Fibroblast of the conjunctiva (primary cell): ENCODE measurements at regions not wholly inside any gene's neighbourhood (a gene's known extent, or its start where the extent isn't known, plus 50 kb on each side); places are given as distances from the start of the nearest gene placed in this dataset.

Experiments
- DNase-seq: peaks from one replicate; pipeline ENCODE4 v3.0.0-alpha.2; 2010; ENCODE audit warnings: low read depth

DNA sequence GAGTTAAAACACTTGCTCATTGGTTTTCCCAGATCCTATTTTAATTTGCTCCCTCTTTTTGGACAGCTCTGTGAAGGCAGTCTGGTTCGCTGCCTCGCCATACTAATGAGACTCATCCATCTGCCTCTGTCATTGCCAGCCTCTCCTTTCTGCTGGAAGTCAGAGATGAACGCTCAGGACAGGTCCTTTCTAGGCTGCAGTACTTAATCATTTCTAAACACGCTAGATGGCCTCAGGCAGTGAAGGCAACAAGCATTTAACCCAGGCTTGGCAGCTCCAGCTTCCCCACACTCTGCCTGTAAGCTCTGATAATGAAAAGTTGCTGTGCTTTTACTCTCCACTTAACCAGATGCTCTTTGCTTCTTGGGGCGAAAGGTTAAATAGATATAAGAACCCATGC, 286.7 kb upstream of the POU3F2 start:
- DNase-seq, result no peak

DNA sequence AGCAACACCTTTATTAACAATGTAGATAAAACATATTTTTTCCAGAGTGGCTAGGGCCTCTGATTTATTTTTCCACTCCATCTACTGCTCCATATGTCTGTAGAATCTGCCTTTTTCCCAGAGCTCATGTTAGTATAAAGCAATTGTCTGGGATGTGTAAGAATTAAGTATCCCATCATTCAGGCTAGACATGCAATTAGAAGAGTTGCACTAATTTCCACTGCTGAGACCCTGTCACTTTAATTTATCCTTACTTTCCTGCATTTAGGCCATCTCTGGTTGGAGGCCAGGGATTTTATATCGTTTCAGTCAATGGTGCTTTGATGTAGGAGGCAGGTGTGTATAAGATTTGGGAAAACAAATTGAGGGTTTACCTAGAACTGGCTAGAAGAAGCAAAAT, 286.1 kb upstream of the POU3F2 start:
- no peak for DNase-seq

DNA sequence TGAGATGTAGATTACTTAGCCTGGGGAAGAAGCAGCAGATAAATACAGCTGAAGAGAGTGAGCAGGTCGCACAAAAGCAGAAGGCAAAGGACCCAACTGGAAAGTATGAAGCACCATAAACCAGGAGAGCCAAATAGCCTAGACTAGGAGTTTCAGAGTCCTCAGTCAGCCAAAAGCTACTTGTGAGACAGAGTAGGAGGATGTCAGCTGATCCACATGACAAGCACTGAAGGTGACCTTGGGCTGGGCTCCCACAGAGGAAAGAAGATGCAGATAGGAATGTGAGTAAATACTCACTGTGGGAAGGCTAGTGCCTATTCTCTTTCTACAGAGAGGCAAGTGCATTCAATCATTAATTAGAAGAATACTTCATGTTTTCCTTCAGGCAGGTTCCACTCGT, 274.0 kb upstream of the POU3F2 start:
- DNase-seq, result no peak

DNA sequence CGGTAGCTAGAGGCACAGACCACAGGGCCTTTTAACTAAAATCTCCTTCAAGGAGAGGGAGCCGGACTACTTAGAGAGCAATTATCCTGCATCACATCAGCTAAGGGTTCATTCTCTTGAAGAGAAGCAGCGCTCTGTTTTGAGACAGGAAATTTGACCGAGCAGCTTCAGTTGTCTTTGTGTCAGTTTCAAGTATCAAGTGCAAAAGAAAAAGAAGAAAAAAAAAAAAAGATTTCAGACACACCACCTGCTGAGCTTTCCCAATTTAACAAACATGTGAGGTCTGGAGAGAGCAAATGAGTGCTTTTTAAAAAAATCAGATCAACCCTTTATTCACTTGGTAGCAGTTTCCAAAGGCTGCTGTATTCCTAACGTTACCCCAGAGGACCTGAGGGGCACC, 273.5 kb upstream of the POU3F2 start:
- no peak for DNase-seq

DNA sequence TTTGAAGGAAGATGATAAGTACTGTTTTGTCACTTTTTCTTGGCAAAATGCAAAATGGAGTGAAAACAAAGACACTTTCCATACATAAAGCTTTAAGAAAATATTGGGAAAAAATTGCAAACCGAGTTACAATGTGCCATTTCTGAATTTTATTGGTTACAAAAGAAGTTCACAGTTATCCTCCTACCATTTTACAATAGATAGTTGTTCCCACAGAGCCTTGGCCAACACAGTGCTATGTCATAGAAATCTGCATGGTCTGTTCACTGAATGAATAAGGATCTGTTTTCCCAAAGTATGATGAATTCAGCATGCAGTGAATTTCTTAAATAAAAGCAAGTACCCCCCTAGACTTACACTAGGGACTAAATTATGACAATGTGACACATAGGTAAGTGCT, 268.2 kb upstream of the POU3F2 start:
- no peak for DNase-seq

DNA sequence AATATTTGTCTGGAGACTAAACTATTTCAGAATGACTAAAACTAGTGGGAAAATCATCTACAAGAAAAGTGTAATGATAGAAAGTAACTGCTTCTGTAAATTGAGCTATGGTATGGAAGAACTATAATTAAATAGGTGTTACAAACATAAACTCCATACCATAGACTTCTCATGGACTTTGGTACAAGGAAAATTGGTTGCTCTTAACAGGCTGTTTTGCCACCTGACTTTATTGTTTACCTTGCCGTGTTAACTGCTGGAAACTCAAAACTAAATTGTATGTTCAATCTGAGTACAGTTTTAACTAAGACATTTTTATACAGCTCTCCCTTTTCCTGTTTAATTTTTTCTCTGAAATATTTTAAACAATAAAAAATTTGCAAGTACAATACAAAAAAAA, 261.8 kb upstream of the POU3F2 start:
- DNase-seq, result no peak

DNA sequence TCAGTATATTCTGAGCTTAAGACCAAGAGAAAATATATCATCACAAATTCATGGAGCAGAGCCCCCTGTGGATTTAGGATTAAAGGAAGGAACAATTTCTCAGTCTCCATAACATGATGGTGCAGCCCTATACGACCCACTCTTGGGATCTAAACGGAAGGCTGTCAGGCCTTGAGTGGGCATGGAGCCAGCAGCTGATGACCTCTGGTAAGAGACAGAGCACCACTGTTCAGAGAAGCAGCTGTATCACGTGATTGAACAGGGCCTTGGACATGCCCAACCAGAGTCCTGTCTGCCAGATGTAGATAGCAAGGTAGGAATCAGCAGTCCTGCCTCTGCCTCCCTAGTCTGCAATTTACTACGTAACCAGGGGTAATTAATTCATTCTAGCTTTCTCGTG, 259.4 kb upstream of the POU3F2 start:
- no peak for DNase-seq

DNA sequence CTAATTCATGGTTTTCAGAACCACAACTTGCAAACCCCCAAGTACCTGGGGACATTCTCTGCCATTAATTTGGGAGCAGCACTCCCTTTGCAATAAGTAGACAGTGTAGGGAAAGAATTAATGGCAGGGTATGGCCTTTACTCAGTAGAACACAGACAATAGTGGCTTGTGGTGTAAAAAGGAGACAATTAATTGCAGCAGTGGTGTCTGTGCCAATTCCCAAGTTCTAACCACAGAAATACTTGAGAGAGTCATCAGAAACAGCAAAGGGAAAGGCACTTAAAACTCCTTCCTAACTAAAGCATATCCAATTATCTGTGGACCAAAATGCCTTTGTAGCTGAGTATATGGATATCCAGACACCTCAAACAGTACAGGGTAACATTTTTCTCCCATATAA, 257.6 kb upstream of the POU3F2 start:
- DNase-seq, result no peak

DNA sequence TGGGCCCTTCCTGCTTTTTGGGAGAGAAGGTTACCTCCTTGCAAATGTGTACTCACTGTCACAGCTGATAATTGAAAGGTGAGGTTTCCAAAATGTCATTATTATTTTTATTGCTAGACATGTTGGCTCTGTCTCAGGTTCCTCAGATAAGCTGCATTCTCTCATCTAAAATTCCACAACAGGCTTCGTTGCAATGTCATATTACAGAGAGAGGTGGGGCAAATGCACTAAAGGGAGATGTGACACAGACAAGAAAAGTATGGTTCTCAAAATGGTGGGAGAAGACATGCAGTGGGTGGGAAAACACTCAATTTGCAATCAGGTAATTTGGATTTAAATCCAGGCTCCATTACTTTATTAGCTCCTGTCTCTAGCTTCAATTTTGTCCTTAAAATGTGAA, 256.4 kb upstream of the POU3F2 start:
- DNase-seq, result no peak

DNA sequence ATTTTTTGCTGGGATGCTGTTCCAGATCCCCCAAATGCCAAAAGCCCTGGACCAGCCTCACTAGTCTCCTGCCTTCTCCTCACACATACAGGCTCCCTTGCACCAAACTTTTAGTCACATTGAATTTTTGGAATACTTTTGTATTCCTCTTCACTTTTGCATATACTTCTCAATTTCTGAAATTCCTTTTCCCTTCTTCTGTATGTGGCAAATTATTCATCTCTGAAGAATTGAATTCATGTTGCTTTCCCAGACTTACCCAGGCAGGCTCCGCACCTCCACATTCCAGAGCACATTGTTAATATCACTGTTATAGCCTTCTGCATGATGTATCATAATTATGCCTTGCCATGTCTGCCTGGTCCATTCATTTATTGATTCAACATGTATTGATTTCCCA, 255.3 kb upstream of the POU3F2 start:
- DNase-seq, result no peak

DNA sequence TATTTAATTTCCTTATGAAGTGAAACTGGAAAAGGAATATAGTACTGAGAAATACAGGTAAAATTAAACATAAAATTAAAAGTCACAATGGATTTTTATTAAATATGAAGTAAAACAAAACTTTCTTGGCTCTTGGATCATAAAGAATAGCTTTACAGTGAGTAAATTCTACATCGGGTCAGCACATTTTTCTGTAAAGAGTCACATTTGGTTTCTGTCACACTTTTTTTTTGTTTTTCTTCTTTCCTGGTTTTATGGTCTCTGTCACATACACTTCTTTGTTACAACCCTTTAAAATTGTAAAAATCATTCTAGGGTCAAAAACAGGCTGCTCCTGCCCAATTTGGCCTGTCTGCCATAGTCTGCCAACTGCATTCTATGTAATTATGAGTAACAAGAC, 254.4 kb upstream of the POU3F2 start:
- no peak for DNase-seq

DNA sequence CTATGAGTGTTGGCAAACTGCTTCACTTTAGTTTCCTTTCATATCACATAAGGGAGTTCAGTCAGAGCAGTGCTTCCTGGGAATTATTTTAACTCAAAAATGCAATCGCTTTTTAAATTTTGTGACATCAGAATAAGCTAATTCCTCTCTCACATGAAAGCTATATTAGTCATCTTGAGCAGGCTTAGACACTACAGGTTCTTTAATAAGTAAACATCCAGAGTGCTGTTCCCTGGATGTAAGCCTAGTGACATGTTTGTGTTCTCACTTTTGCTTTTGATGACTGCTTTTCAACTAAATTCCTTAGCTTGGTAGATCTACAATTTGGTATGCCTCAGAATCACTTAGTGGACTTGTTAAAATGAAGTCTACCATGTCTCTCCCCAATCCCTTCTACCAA, 252.7 kb upstream of the POU3F2 start:
- DNase-seq, result no peak

DNA sequence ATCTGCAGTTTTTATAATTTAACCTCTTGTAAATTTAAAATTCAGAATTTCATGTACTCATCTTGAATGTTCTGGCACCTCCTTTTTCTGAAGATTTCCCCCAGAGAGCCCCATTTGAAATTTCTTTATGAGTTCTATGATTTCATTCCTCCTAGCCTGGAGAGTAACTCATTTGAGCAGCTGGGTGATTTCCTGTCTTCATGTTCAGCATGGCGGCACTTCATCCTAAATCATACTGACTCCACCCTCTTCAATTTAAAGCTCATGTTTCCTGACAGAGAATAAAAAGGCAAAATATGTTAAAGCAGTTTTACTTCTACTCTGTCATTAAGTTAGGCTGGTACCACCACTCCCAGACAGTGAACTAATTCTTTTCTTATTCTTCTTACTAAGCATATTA, 250.9 kb upstream of the POU3F2 start:
- DNase-seq, result no peak

DNA sequence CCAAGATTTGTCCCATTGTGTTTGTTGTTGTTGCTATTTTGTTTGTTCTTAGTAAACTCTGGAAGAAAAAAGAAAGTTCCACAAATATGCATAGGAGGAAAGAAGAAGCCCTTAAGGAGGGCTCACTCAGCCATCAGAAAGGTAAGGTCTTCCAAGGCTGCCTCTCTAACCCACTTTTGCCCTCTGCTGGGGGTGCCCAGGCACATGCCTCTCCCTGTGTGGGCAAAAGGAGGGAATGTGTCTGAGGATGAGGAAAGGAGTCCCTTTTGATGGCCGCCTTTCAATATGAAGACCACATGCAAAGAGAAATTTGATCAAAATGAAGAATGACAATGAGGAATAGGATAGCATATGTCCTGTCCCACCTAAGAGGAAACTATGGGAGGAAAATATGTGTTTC, 248.2 kb upstream of the POU3F2 start:
- no peak for DNase-seq

DNA sequence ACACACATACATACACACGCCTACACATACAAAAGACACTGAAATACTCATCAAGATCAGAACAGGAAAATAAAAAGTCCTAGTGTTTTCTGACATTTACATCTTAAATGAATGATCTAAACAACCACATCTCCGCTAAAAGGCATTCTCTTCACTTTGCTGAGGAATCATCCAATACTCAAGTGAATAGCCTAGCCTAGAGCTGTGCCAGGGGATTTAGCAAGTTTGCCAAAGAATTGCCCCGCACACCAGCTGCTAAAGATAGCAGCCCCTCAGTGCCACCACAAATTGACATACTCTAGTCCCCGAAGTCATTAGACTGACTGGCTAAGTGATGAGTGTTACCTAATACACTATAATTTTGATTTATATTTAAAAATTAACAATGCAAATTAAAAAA, 246.8 kb upstream of the POU3F2 start:
- no peak for DNase-seq

DNA sequence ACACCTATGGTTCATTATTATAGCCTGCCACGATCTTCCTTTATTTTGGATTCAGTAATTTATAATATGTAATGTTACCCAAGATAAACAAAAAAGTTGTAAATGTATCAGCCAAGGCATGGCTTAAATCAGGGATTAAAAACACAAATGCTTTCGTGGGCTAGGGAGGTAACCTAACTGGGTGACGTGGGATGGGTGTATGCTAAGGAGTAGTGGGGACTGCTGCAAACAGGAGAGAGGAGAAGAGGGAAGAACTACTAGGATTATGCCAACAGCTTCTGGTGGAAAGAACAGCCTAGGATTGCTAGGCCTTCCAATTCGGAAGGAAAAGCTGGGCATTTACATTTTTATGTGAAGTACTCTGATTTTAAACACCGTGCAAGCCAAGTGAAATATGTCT, 244.8 kb upstream of the POU3F2 start:
- no peak for DNase-seq

DNA sequence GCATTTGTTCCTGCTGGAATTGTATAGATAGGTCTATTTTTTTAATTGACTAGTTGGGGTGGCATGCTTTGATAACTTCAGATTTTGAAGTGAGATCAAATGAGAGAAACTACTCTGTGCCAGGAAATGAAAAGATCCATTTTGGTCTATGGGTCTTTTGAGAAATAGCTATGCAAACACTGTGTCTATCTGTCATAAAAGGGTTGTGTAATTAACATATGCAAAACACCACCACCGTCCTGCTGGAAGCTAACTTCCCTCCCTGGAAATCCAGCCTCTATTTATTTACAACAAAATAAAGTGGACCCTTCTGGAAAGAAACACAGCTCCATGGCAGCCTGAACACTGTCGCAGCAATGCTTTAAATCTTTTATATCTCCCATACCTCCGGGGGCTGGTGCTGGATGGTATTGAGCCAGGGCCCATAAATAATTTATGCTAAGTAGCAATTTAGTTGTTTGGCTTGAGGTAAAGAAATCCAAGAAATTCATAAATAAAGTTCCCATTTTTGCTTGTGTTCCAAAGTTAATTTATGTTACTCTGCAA, 244.2 kb upstream of the POU3F2 start:
- no peak for DNase-seq

DNA sequence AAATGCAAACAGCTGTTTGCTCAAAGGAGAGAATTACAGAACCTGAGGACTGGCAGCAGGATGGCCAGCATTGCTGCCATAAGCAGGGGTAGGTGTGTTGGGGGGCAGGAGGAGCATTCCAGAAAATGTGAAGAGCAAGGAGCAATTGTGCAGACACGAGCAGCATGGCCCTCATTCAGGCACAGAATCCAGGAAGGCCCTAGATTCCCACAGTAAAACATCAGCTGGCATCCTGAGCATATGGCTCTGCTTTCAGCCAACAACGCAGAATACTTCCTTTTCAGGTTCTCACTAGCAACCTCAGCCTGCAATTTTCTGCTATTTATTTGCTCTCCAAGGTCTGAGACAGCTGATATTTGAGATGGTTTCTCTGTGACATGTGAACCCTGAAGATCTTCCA, 243.4 kb upstream of the POU3F2 start:
- no peak for DNase-seq

DNA sequence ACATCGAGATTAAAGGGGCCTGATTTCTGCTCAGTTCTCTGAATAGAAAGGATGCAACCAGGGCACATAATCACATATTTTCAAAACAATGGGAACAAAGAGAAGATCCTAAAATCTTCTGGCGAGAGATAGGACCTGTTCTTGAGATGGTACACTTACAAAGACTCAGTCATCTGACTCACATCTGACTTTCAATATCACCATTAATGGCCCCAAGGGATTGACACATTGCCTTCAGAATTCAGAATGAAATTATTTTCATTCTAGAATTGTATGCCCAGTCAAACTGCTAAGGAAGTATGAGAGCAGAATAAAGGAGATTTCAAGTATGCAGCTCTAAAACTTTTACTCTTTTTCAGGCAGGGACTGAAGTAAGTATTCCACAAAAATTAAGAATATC, 240.7 kb upstream of the POU3F2 start:
- DNase-seq, result no peak

DNA sequence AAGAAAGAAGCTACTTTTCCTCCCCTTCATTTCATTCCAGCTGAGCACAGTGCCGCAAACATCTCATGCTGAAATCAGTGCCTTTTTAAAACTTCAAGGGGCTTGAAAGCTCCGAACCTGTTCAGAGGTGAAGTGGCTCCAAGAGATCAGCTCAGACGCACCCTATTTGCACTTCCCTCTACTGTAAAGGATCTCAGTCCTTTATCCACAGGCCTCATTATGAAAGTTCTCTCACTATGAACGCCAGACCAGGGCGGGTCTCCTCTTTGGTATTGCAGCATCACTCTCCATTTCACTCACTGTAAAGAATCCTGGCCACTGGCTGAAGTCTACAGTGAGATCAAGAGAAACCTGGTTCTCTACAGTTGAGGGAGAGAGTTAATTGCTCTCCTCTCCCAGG, 232.7 kb upstream of the POU3F2 start:
- DNase-seq, result no peak

DNA sequence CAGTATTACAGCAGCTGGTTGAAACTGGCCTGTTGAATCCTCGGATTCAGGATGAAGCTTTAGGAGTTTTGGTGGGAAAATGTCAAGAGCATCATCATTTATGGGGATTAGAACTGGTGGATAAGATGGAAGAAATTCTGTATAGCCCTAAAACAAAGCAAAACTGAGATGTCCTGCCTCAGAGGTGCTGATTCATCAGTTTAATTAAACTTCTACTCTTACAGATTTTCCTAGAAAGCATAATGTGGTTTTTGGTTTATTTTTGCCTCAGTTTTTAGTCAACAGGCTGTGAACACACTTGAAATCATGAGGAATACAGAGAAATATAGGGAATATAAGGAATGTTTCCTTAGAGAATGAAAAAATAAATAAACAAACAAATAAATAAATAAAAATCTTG, 228.7 kb upstream of the POU3F2 start:
- DNase-seq, result no peak

DNA sequence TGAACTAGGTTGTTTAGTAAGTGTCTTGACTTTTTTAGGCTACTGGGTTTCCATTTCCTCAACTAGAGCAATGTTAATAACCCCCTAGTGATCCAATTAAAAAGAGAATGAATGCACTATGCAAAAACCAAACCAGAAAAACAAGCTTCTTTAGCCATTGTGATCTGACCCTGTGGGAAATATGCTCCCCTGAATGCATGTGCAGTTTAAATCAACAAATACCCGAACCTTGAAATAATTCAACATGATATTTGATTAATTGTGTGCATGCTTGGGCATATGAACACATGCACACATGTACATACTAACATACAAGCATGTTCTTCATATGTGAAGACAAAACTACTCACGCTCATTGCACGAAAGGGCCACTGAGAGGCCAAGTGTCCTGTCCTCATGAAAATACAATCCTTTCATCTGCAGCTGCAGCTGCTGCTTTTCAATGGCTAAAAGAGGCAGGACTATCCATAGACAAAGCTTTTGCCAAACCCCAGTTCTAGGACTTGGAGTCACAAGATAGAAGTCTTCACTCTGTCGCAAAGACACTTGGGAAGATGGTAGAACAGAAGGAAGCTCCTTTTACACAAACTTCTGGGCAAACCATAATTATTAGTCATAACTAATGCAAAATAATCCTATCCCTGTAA, 207.1 kb upstream of the POU3F2 start:
- no peak for DNase-seq

DNA sequence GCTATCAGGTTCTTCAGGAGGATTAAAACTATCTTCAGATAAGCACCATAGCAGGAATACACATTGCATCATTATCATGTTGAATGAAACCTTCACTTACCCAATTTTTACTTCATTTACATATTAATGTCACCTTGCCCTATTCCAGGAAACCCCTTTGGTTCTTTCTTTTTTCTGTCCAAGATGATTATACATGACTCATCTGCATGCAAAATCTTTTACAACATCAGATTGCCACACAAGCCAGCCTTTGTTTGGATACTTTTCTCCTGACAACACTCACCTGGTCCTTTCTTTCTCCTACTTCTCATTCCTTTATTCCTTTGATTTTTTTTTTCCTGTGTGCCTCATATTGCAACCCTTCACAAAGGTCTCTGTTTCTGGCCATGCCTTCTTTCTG, 200.5 kb upstream of the POU3F2 start:
- no peak for DNase-seq

DNA sequence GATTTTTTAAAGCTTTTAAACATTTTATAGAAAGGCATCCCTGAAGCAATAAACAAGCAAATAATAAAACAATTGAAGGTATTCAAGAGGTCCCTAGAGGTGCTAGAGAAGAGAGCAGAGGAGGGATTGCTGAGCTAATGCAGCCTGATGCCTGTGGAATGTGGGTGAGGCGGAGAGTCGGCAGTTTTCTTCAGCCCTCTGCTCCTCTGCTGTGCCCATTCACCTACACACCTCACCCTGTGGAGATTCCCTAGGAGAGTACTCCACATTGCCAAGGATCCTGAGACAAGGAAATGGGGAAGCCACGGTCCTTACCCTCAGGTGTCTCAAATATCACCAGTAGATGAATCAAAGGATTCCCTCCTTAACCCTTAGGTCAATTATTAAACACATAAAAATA, 199.8 kb upstream of the POU3F2 start:
- DNase-seq, result no peak

DNA sequence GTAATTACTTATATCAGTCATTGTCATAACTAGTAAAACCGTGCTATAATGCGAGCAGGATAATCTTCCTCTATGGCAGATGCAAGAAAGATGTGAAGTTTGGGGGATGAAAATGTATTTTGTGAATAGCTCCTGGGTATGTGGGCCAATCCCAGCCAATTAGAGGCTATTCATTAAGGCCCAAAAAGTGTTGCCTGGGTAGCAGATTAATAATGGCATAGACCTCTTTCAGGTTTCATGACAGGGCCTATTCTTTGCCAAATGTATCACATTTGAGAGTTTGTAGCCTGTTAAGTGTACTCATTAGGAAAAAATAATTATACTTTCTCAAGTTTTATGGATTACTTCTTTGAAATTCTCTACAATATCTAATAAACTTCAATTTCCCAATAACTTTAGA, 199.2 kb upstream of the POU3F2 start:
- no peak for DNase-seq
